ENCODE measurements at regions not wholly inside any gene's neighbourhood (a gene's known extent, or its start where the extent isn't known, plus 50 kb on each side); places are given as distances from the start of the nearest gene placed in this dataset.

- DNase-seq (ENCODE audit: low read depth), result no peak
Observed at GRCh38 chr5:164688437-164688836, 1183.0 kb downstream of the MAT2B start.

GRCh38 chr5:164708831-164709230, 1203.4 kb downstream of the MAT2B start:
- DNase-seq (ENCODE audit: low read depth), result no peak

GRCh38 chr5:164713682-164714081, 1208.3 kb downstream of the MAT2B start:
- no peak for DNase-seq (ENCODE audit: low read depth)

GRCh38 chr5:164721116-164721515, 1215.7 kb downstream of the MAT2B start:
- no peak for DNase-seq (ENCODE audit: low read depth)

GRCh38 chr5:164721656-164722055, 1216.2 kb downstream of the MAT2B start:
- DNase-seq (ENCODE audit: low read depth), result no peak

GRCh38 chr5:164722702-164723101, 1217.3 kb downstream of the MAT2B start:
- no peak for DNase-seq (ENCODE audit: low read depth)

- no peak for DNase-seq (ENCODE audit: low read depth)
Observed at GRCh38 chr5:164727012-164727411, 1221.6 kb downstream of the MAT2B start.

- DNase-seq (ENCODE audit: low read depth), result no peak
Observed at GRCh38 chr5:164728733-164729132, 1223.3 kb downstream of the MAT2B start.

GRCh38 chr5:164735334-164735733, 1229.9 kb downstream of the MAT2B start:
- no peak for DNase-seq (ENCODE audit: low read depth)

- DNase-seq (ENCODE audit: low read depth), result no peak
Observed at GRCh38 chr5:164741376-164741775, 1236.0 kb downstream of the MAT2B start.

GRCh38 chr5:164742025-164742424, 1236.6 kb downstream of the MAT2B start:
- no peak for DNase-seq (ENCODE audit: low read depth)

GRCh38 chr5:164746723-164747122, 1241.3 kb downstream of the MAT2B start:
- no peak for DNase-seq (ENCODE audit: low read depth)

GRCh38 chr5:164747371-164747770, 1242.0 kb downstream of the MAT2B start:
- no peak for DNase-seq (ENCODE audit: low read depth)

- DNase-seq (ENCODE audit: low read depth), result no peak
Observed at GRCh38 chr5:164748861-164749260, 1243.4 kb downstream of the MAT2B start.

GRCh38 chr5:164753434-164753833, 1248.0 kb downstream of the MAT2B start:
- no peak for DNase-seq (ENCODE audit: low read depth)

- no peak for DNase-seq (ENCODE audit: low read depth)
Observed at GRCh38 chr5:164763206-164763605, 1257.8 kb downstream of the MAT2B start.

- DNase-seq (ENCODE audit: low read depth), result no peak
Observed at GRCh38 chr5:164772122-164772521, 1266.7 kb downstream of the MAT2B start.

- DNase-seq (ENCODE audit: low read depth), result no peak
Observed at GRCh38 chr5:164784230-164784629, 1278.8 kb downstream of the MAT2B start.

GRCh38 chr5:164798110-164798509, 1292.7 kb downstream of the MAT2B start:
- no peak for DNase-seq (ENCODE audit: low read depth)

GRCh38 chr5:164799391-164799790, 1294.0 kb downstream of the MAT2B start:
- no peak for DNase-seq (ENCODE audit: low read depth)

- no peak for DNase-seq (ENCODE audit: low read depth)
Observed at GRCh38 chr5:164801910-164802309, 1296.5 kb downstream of the MAT2B start.

GRCh38 chr5:164809821-164810220, 1304.4 kb downstream of the MAT2B start:
- DNase-seq (ENCODE audit: low read depth), result no peak

GRCh38 chr5:164818445-164818844, 1313.0 kb downstream of the MAT2B start:
- no peak for DNase-seq (ENCODE audit: low read depth)

GRCh38 chr5:164824671-164825070, 1319.3 kb downstream of the MAT2B start:
- DNase-seq (ENCODE audit: low read depth), result no peak

GRCh38 chr5:164832516-164832915, 1327.1 kb downstream of the MAT2B start:
- DNase-seq (ENCODE audit: low read depth), result no peak
